C1 segment of cervical spinal cord (tissue), 14 donors: ENCODE measurements at regions not wholly inside any gene's neighbourhood (a gene's known extent, or its start where the extent isn't known, plus 50 kb on each side); places are given as distances from the start of the nearest gene placed in this dataset.

Experiments
- DNase-seq, 14 donors: peaks; one replicate each; lab custom pipeline; 2025; lab: John Stamatoyannopoulos, UW

- DNase-seq: no peak
Observed at GRCh38 chr6:8780653-8781052, 345.3 kb upstream of the SLC35B3 start.

- DNase-seq: no peak
Observed at GRCh38 chr6:8764733-8765132, 329.4 kb upstream of the SLC35B3 start.

- DNase-seq: no peak
Observed at GRCh38 chr6:8760951-8761350, 325.6 kb upstream of the SLC35B3 start.

GRCh38 chr6:8758412-8758811 lies 323.1 kb upstream of the SLC35B3 start:
- DNase-seq: no peak

GRCh38 chr6:8750627-8751026 lies 315.3 kb upstream of the SLC35B3 start:
- no peak for DNase-seq

- DNase-seq: no peak
Observed at GRCh38 chr6:8749465-8749864, 314.1 kb upstream of the SLC35B3 start.

- no peak for DNase-seq
Observed at GRCh38 chr6:8743170-8743745, 307.9 kb upstream of the SLC35B3 start.

- no peak for DNase-seq
Observed at GRCh38 chr6:8739454-8739853, 304.1 kb upstream of the SLC35B3 start.

GRCh38 chr6:8738951-8739350 lies 303.6 kb upstream of the SLC35B3 start:
- DNase-seq: no peak

GRCh38 chr6:8736156-8736895 lies 301.0 kb upstream of the SLC35B3 start:
- peak in 1 of 14 donors; percentile 7 for DNase-seq

GRCh38 chr6:8733879-8734278 lies 298.5 kb upstream of the SLC35B3 start:
- DNase-seq: no peak

GRCh38 chr6:8731874-8732273 lies 296.5 kb upstream of the SLC35B3 start:
- DNase-seq: no peak

- DNase-seq: no peak
Observed at GRCh38 chr6:8710668-8711431, 275.5 kb upstream of the SLC35B3 start.

GRCh38 chr6:8707956-8708772 lies 272.8 kb upstream of the SLC35B3 start:
- peak in 3 of 14 donors; percentile 0 to 11 (median 2) for DNase-seq

- no peak for DNase-seq
Observed at GRCh38 chr6:8707369-8707768, 272.0 kb upstream of the SLC35B3 start.

- DNase-seq: no peak
Observed at GRCh38 chr6:8705435-8706020, 270.2 kb upstream of the SLC35B3 start.

GRCh38 chr6:8703059-8703458 lies 267.7 kb upstream of the SLC35B3 start:
- no peak for DNase-seq

- DNase-seq: no peak
Observed at GRCh38 chr6:8688821-8689220, 253.5 kb upstream of the SLC35B3 start.

GRCh38 chr6:8686077-8686476 lies 250.7 kb upstream of the SLC35B3 start:
- no peak for DNase-seq

- DNase-seq: no peak
Observed at GRCh38 chr6:8683204-8683603, 247.9 kb upstream of the SLC35B3 start.

GRCh38 chr6:8679823-8680222 lies 244.5 kb upstream of the SLC35B3 start:
- no peak for DNase-seq

GRCh38 chr6:8678466-8678865 lies 243.1 kb upstream of the SLC35B3 start:
- DNase-seq: no peak
